Neutrophil (primary cell): ENCODE measurements at regions not wholly inside any gene's neighbourhood (a gene's known extent, or its start where the extent isn't known, plus 50 kb on each side); places are given as distances from the start of the nearest gene placed in this dataset.

Experiments
- H3K27ac ChIP-seq: fragments of 200-600 bp; sonication (generic); 2 replicates; pipeline ENCODE4 v1.5.1; 2016; ENCODE audit warnings: mild to moderate bottlenecking, moderate library complexity
- H3K27me3 ChIP-seq: fragments of 200-600 bp; sonication (generic); 2 replicates; pipeline ENCODE4 v1.6.0; 2016; ENCODE audit warnings: mild to moderate bottlenecking
- H3K36me3 ChIP-seq: fragments of 200-600 bp; sonication (generic); 2 replicates; pipeline ENCODE4 v1.5.1; 2017
- H3K4me1 ChIP-seq, 2 experiments: fragments of 200-600 bp in 1 of 2; sonication (generic) in 1 of 2; 1 replicate in 1 of 2; 2 replicates in 1 of 2; pipeline versions ENCODE4 v1.5.1 to v1.6.1; 2013 to 2016; ENCODE audit warnings: low read depth in 1 of 2, low read length in 1 of 2, mild to moderate bottlenecking in 1 of 2, moderate library complexity in 1 of 2; ENCODE audit not compliant: control insufficient read depth in 1 of 2, insufficient read depth in 1 of 2
- H3K4me3 ChIP-seq, 2 experiments: fragments of 200-600 bp in 1 of 2; sonication (generic) in 1 of 2; 1 replicate in 1 of 2; 2 replicates in 1 of 2; pipeline ENCODE4 v1.5.1; 2013 to 2016; ENCODE audit warnings: low read depth in 1 of 2, low read length in 1 of 2, mild to moderate bottlenecking in 1 of 2, moderate library complexity in 1 of 2
- H3K9me3 ChIP-seq: fragments of 200-600 bp; sonication (generic); 2 replicates; pipeline ENCODE4 v1.5.1; 2016
- TF ChIP-seq, protein P1 (sequence below): fragments of 200-600 bp; sonication (generic); IDR thresholded peaks from 2 replicates; pipeline ENCODE4 v1.5.1; 2016; ENCODE audit warnings: antibody characterized with exemption

DNA sequence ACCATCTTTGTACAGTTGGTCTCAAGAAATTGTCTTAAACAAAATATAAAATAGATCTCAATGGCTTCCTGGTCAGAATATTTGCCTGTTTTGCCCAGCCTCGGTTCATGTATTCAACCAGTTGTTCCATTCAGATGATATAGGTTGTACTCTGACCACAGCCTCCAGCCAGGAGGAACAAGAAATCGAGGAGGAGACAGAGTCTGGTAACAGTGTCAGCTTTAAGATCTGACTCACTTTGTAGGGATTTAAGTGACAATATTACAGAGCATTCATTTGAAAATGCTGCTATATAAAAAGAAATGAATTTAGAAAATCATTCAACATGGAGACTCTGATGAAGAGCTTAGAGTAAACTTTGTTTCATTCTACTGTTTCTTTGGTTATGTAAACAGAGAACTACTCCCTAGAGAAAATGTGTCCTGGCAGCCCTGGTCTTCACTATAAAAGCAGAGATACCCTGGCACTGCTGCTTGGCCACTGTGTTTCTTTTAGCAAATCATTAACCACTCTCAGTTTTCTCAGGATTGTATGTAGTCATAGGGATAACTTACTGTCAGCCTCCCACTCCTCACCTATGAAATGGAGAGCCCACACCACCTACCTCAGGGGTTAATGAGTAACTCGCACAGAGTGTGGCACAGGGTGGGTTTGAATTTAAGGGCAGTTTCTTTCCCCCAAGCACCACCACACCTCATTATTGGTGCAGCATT is 53.5 kb downstream of the PAGE2 start:
- no peaks in the 10 kb centered on the region for H3K36me3 ChIP-seq
- H3K27ac ChIP-seq, result no peak overlapping the region
- TF ChIP-seq, protein P1, sequence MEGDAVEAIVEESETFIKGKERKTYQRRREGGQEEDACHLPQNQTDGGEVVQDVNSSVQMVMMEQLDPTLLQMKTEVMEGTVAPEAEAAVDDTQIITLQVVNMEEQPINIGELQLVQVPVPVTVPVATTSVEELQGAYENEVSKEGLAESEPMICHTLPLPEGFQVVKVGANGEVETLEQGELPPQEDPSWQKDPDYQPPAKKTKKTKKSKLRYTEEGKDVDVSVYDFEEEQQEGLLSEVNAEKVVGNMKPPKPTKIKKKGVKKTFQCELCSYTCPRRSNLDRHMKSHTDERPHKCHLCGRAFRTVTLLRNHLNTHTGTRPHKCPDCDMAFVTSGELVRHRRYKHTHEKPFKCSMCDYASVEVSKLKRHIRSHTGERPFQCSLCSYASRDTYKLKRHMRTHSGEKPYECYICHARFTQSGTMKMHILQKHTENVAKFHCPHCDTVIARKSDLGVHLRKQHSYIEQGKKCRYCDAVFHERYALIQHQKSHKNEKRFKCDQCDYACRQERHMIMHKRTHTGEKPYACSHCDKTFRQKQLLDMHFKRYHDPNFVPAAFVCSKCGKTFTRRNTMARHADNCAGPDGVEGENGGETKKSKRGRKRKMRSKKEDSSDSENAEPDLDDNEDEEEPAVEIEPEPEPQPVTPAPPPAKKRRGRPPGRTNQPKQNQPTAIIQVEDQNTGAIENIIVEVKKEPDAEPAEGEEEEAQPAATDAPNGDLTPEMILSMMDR, result no peak
- no peaks in the 10 kb centered on the region for H3K4me1 ChIP-seq
- no peaks in the 10 kb centered on the region for H3K27me3 ChIP-seq
- H3K9me3 ChIP-seq, result no peaks in the 10 kb centered on the region
- no peak overlapping the region for H3K4me3 ChIP-seq

DNA sequence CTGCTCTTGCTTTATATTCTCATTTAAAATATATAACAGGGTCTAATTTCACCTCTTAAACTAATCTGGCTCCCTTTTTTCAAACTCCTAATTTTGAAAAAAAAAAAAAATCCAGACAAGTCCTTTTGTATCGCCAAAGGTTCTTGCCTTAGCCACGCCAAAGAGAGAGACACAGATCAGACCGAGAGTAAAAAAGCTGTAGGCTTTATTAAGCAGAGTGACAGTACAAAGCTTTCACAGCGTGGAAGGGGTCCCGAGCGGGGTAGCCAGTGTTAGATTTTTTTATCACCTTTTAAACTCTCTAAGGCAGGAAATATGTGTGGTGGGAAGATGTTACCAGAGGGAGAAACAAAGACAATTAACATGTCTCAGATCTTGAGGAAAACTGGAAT is 54.1 kb downstream of the PAGE2 start:
- H3K9me3 ChIP-seq, result no peaks in the 10 kb centered on the region
- no peak overlapping the region for H3K4me3 ChIP-seq
- H3K4me1 ChIP-seq, result no peaks in the 10 kb centered on the region
- TF ChIP-seq, protein P1, result no peak
- H3K27me3 ChIP-seq, result no peaks in the 10 kb centered on the region
- H3K36me3 ChIP-seq, result no peaks in the 10 kb centered on the region
- no peak overlapping the region for H3K27ac ChIP-seq

DNA sequence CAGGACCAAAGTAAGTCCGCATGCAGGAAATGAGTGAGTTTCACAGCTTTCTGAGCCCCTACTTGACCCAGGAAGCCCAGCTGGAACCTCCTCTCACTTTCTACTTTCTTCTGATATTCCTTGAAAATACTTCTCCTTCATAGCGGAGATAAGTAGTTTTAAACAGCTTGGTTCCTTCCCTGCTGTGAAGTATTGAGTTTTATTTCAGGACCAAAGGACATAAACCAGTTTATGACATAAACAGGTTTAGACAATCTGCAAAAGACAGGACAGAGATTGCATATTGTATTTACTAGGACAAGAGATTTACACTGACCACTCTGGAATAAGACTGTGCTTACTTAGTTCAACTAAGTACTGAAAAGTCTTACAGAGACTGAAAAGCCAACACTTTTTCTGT is 54.8 kb downstream of the PAGE2 start:
- no peaks in the 10 kb centered on the region for H3K4me1 ChIP-seq
- H3K9me3 ChIP-seq, result no peaks in the 10 kb centered on the region
- TF ChIP-seq, protein P1, result no peak
- no peak overlapping the region for H3K4me3 ChIP-seq
- H3K27me3 ChIP-seq, result no peaks in the 10 kb centered on the region
- H3K27ac ChIP-seq, result no peak overlapping the region
- H3K36me3 ChIP-seq, result no peaks in the 10 kb centered on the region

GRCh38 chrX:55144697-55145096 is 55.9 kb downstream of the PAGE2 start:
- TF ChIP-seq, protein P1, result no peak
- no peaks in the 10 kb centered on the region for H3K9me3 ChIP-seq

DNA sequence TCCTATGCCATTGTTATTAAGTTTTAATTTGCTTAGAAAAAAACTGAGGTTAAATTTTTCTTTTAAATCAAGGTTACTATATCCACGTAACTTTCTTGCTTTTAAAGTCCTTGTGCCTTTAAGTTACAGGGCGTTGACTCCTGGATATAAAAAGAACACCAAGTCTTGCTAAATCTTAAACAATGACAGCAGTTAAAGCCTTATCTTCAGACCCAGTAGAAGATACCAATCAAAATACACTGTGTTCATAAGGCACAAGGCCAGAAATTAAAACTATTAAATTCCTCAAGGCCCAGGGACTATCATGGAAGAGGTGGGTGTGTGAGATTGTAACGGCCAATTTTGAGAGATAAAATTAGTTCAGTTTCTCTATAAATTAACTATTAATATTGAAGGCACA is 60.4 kb downstream of the PAGE2 start:
- no peaks in the 10 kb centered on the region for H3K27me3 ChIP-seq
- TF ChIP-seq, protein P1, result no peak

More at GRCh38 chrX:55144697-55145096, 55.9 kb downstream of the PAGE2 start:
- Histone ChIP-seq H3K4me1 (no peaks in the 10 kb centered on the region), H3K4me3 (no peak overlapping the region), H3K36me3 (no peaks in the 10 kb centered on the region), H3K27me3 (no peaks in the 10 kb centered on the region), H3K27ac (no peak overlapping the region)

More for the DNA sequence above, 60.4 kb downstream of the PAGE2 start:
- Histone ChIP-seq H3K4me3 (no peak overlapping the region), H3K27ac (no peak overlapping the region), H3K36me3 (no peaks in the 10 kb centered on the region), H3K9me3 (no peaks in the 10 kb centered on the region), H3K4me1 (no peaks in the 10 kb centered on the region)
